ENCODE measurements at regions not wholly inside any gene's neighbourhood (a gene's known extent, or its start where the extent isn't known, plus 50 kb on each side); places are given as distances from the start of the nearest gene placed in this dataset.

GRCh38 chr14:38618514-38618913 is 362.6 kb upstream of the CLEC14A start:
- H3K27ac ChIP-seq (ENCODE audit: extremely low read depth, low read depth, low read length), result no peak overlapping the region
- no peaks in the 10 kb centered on the region for H4K20me1 ChIP-seq (replicated peaks; ENCODE audit: control insufficient read depth, insufficient read depth, low read length)
- ChIA-PET CTCF (ENCODE audit: low intra/inter-chr PET ratio) (no interaction called here), POLR2A (no interaction called here)
- TF ChIP-seq JUN (IDR thresholded peaks at IDR 0.05; ENCODE audit: borderline replicate concordance, low read depth, low read length) (no peak), JUN (CRISPR knock-in tag; IDR thresholded peaks at IDR 0.05; ENCODE audit: borderline replicate concordance) (no peak), ZNF586 (CRISPR knock-in tag; conservative IDR thresholded peaks at IDR 0.05) (no peak), DIDO1 (tag; IDR thresholded peaks at IDR 0.05; ENCODE audit: low read depth) (no peak), E4F1 (CRISPR knock-in tag; IDR thresholded peaks at IDR 0.05; ENCODE audit: borderline replicate concordance) (no peak), ZNF277 (CRISPR knock-in tag; IDR thresholded peaks at IDR 0.05; ENCODE audit: borderline replicate concordance) (no peak), ZNF699 (CRISPR knock-in tag; IDR thresholded peaks at IDR 0.05; ENCODE audit: insufficient replicate concordance) (no peak)
- FAIRE-seq, result no peak
- no peak overlapping the region for H3K4me3 ChIP-seq
- no peak overlapping the region for H3K4me2 ChIP-seq (ENCODE audit: insufficient read depth, low read length)
- 0% methylated on average over 1 of the region's 1 CpG for WGBS (ENCODE audit: insufficient coverage, low coverage, missing lambda C conversion rate)
- no peaks in the 10 kb centered on the region for H3K9me1 ChIP-seq (ENCODE audit: control insufficient read depth, insufficient read depth, low read length)
- H3K9ac ChIP-seq (ENCODE audit: insufficient read depth in 1 of 2, low read depth in 2 of 2, low read length in 2 of 2), result no peak overlapping the region
- H3K9me3 ChIP-seq (replicated peaks; ENCODE audit: control insufficient read depth, insufficient read depth, low read depth, low read length), result no peaks in the 10 kb centered on the region
- no peaks in the 10 kb centered on the region for H3K79me2 ChIP-seq (ENCODE audit: control insufficient read depth, insufficient read depth, low read length)
- in situ Hi-C loops (cut with MboI) (no loop called here), intact Hi-C loops (cut with micrococcal nuclease) (no loop called here)
- no peaks in the 10 kb centered on the region for H3K36me3 ChIP-seq (ENCODE audit: control insufficient read depth, insufficient read depth, low read length)
- no peak overlapping the region for H2AFZ ChIP-seq (ENCODE audit: low read depth, low read length)
- no peaks in the 10 kb centered on the region for H3K4me1 ChIP-seq (replicated peaks in 1 of 2; ENCODE audit: control insufficient read depth in 2 of 2, insufficient read depth in 2 of 2, low read length in 2 of 2)
- no TSS peak for BruUV-seq (replicated peaks)
- ATAC-seq, result no peak
- no peak for DNase-seq (ENCODE audit: extremely low read depth in 1 of 4, low spot score in 3 of 4)
- no peaks in the 10 kb centered on the region for H3K27me3 ChIP-seq (ENCODE audit: control insufficient read depth in 2 of 2, insufficient read depth in 2 of 2, low read length in 2 of 2)
